Fibroblast of lung (primary cell): ENCODE measurements at regions not wholly inside any gene's neighbourhood (a gene's known extent, or its start where the extent isn't known, plus 50 kb on each side); places are given as distances from the start of the nearest gene placed in this dataset.

Experiments used
- DNase-seq, 2 donors: peaks; one replicate each; pipeline versions ENCODE4 v3.0.0 to v3.0.0-alpha.2; 2010; ENCODE audit warnings: low read depth in 2 of 2
- H2AFZ ChIP-seq: 2 replicates; pipeline ENCODE4 v1.5.1; 2012; ENCODE audit warnings: low read length, control low read depth, inconsistent platforms
- H3K27ac ChIP-seq: 2 replicates; pipeline ENCODE4 v1.5.1; 2011; ENCODE audit warnings: low read length, control low read depth; ENCODE audit not compliant: insufficient read depth
- H3K27me3 ChIP-seq: 2 replicates; pipeline ENCODE4 v1.5.1; 2011; ENCODE audit warnings: mild to moderate bottlenecking, low read length; ENCODE audit not compliant: control insufficient read depth, insufficient read depth
- H3K36me3 ChIP-seq: 2 replicates; pipeline ENCODE4 v1.5.1; 2011; ENCODE audit warnings: low read length; ENCODE audit not compliant: control insufficient read depth, insufficient read depth
- H3K4me1 ChIP-seq: 2 replicates; pipeline ENCODE4 v1.5.1; 2011; ENCODE audit warnings: low read length; ENCODE audit not compliant: control insufficient read depth, insufficient read depth; ENCODE audit errors: extremely low read depth
- H3K4me2 ChIP-seq: 2 replicates; pipeline ENCODE4 v1.5.1; 2011; ENCODE audit warnings: low read length, control low read depth; ENCODE audit not compliant: insufficient read depth; ENCODE audit errors: extremely low read depth
- H3K4me3 ChIP-seq, 4 experiments: fragments of 200-600 bp in 1 of 4; sonication (generic) in 1 of 4; replicated peaks in 1 of 4; 2 replicates each; pipeline ENCODE4 v1.5.1; 2011 to 2016; ENCODE audit warnings: low read length in 4 of 4, low read depth in 3 of 4, mild to moderate bottlenecking in 3 of 4, control low read depth in 2 of 4, inconsistent platforms in 1 of 4, mixed read lengths in 1 of 4; ENCODE audit not compliant: insufficient read depth in 1 of 4; ENCODE audit errors: control extremely low read depth in 1 of 4
- H3K79me2 ChIP-seq: 2 replicates; pipeline ENCODE4 v1.5.1; 2012; ENCODE audit warnings: mild to moderate bottlenecking, low read length, inconsistent platforms; ENCODE audit not compliant: control insufficient read depth, insufficient read depth
- H3K9ac ChIP-seq: 2 replicates; pipeline ENCODE4 v1.5.1; 2011; ENCODE audit warnings: mild to moderate bottlenecking, low read length, control low read depth; ENCODE audit not compliant: insufficient read depth
- H3K9me3 ChIP-seq: 2 replicates; pipeline ENCODE4 v1.5.1; 2012; ENCODE audit warnings: low read depth, low read length; ENCODE audit not compliant: control insufficient read depth, insufficient read depth
- H4K20me1 ChIP-seq: 2 replicates; pipeline ENCODE4 v1.5.1; 2011; ENCODE audit warnings: low read length; ENCODE audit not compliant: control insufficient read depth, insufficient read depth; ENCODE audit errors: extremely low read depth
- CTCF ChIP-seq, 2 donors: IDR thresholded peaks in 1 of 2; conservative IDR thresholded peaks in 1 of 2; 1 replicate in 1 of 2; 2 replicates in 1 of 2; pipeline ENCODE4 v1.5.1; 2011 to 2012; ENCODE audit warnings: low read length in 2 of 2, control low read depth in 1 of 2, inconsistent platforms in 1 of 2, low read depth in 1 of 2, mild to moderate bottlenecking in 1 of 2
- EZH2 ChIP-seq: IDR thresholded peaks from 2 replicates; pipeline ENCODE4 v1.5.1; 2012; ENCODE audit warnings: low read length, control low read depth, mild to moderate bottlenecking; ENCODE audit errors: missing control alignments

- Histone ChIP-seq H3K9me3 (no peaks in the 10 kb centered on the region), H3K27ac (no peak overlapping the region), H3K79me2 (no peaks in the 10 kb centered on the region), H3K9ac (no peak overlapping the region), H4K20me1 (no peaks in the 10 kb centered on the region), H3K27me3 (no peaks in the 10 kb centered on the region), H3K4me1 (no peaks in the 10 kb centered on the region), H2AFZ (no peak overlapping the region), H3K36me3 (no peaks in the 10 kb centered on the region), H3K4me2 (no peak overlapping the region), H3K4me3 (no peak overlapping the region)
- no peak for TF ChIP-seq CTCF (conservative IDR thresholded peaks at IDR 0.05 in 1 of 2, IDR thresholded peaks at IDR 0.05 in 1 of 2; ENCODE audit: low read depth in 1 of 2, low read length in 2 of 2)
- TF ChIP-seq EZH2: no peak
- no peak for DNase-seq
These were observed 450.5 kb downstream of the MAFB start for GRCh38 chr20:40238511-40238910.

GRCh38 chr20:40234593-40234992 lies 454.4 kb downstream of the MAFB start:
- H3K4me2 ChIP-seq: no peak overlapping the region
- H2AFZ ChIP-seq: no peak overlapping the region
- H3K27me3 ChIP-seq: no peaks in the 10 kb centered on the region
- no peak overlapping the region for H3K4me3 ChIP-seq
- no peak overlapping the region for H3K27ac ChIP-seq
- no peak overlapping the region for H3K9ac ChIP-seq
- H3K36me3 ChIP-seq: no peaks in the 10 kb centered on the region
- H3K79me2 ChIP-seq: no peaks in the 10 kb centered on the region
- no peak for TF ChIP-seq EZH2
- no peak for TF ChIP-seq CTCF (conservative IDR thresholded peaks at IDR 0.05 in 1 of 2, IDR thresholded peaks at IDR 0.05 in 1 of 2; ENCODE audit: low read depth in 1 of 2, low read length in 2 of 2)
- H3K9me3 ChIP-seq: no peaks in the 10 kb centered on the region
- DNase-seq: no peak
- H4K20me1 ChIP-seq: no peaks in the 10 kb centered on the region
- no peaks in the 10 kb centered on the region for H3K4me1 ChIP-seq

GRCh38 chr20:40233406-40233805 lies 455.6 kb downstream of the MAFB start:
- no peaks in the 10 kb centered on the region for H3K27me3 ChIP-seq
- H3K27ac ChIP-seq: no peak overlapping the region
- H3K79me2 ChIP-seq: no peaks in the 10 kb centered on the region
- H3K4me2 ChIP-seq: no peak overlapping the region
- H2AFZ ChIP-seq: no peak overlapping the region
- no peaks in the 10 kb centered on the region for H4K20me1 ChIP-seq
- no peaks in the 10 kb centered on the region for H3K4me1 ChIP-seq
- no peaks in the 10 kb centered on the region for H3K9me3 ChIP-seq
- DNase-seq: no peak
- no peaks in the 10 kb centered on the region for H3K36me3 ChIP-seq
- H3K9ac ChIP-seq: no peak overlapping the region
- TF ChIP-seq CTCF (conservative IDR thresholded peaks at IDR 0.05 in 1 of 2, IDR thresholded peaks at IDR 0.05 in 1 of 2; ENCODE audit: low read depth in 1 of 2, low read length in 2 of 2): no peak
- no peak for TF ChIP-seq EZH2
- no peak overlapping the region for H3K4me3 ChIP-seq
